ENCODE measurements at regions not wholly inside any gene's neighbourhood (a gene's known extent, or its start where the extent isn't known, plus 50 kb on each side); places are given as distances from the start of the nearest gene placed in this dataset.

DNA sequence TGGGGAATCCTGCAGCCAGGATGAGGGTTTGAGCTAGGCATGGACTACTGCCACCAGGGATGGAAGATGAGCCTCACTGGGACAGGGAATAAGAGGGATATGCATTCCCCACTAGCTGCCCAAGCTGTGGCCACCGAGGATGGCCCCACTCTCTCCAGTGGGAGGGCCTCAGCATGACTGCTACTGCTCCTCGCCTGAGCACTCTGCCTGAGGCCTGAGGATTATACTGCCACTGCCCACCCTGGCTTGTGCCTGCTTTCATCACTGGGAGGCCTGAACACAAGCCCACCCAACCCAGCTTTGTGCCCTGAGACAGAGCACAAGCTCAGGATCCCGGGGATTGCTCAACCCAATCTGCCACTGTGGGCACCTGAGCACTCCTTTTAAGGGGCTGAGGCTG lies 425.6 kb downstream of the RASEF start:
- no peak for TF ChIP-seq CTCF (IDR thresholded peaks at IDR 0.05; ENCODE audit: low read depth, low read length)
- no peak overlapping the region for H3K4me3 ChIP-seq (ENCODE audit: low read depth, low read length)

- no peak for TF ChIP-seq CTCF (IDR thresholded peaks at IDR 0.05; ENCODE audit: low read depth, low read length)
- H3K4me3 ChIP-seq (ENCODE audit: low read depth, low read length): no peak overlapping the region
Observed at GRCh38 chr9:82645600-82645999, 417.3 kb downstream of the RASEF start.

GRCh38 chr9:82650368-82650767 lies 412.6 kb downstream of the RASEF start:
- no peak for TF ChIP-seq CTCF (IDR thresholded peaks at IDR 0.05; ENCODE audit: low read depth, low read length)
- no peak overlapping the region for H3K4me3 ChIP-seq (ENCODE audit: low read depth, low read length)

- no peak overlapping the region for H3K4me3 ChIP-seq (ENCODE audit: low read depth, low read length)
- TF ChIP-seq CTCF (IDR thresholded peaks at IDR 0.05; ENCODE audit: low read depth, low read length): no peak
Observed at GRCh38 chr9:82651474-82651873, 411.5 kb downstream of the RASEF start.

DNA sequence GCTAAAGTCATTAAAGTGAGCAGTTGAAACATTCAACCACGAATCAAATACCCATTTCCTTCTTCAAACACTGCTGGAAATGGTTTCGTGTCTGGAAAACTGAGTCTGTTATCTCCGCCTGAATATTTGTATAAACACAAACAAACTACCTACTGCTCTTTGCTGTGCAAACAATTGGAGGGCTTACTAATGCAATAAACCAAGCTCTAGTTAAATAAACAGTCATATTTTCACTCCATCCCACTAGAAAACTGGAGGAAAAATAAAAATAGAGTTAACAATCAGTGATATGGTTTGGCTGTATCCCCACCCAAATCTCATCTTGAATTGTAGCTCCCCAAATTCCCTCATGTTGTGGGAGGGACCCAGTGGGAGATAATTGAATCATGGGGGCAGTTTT lies 397.6 kb downstream of the RASEF start:
- no peak overlapping the region for H3K4me3 ChIP-seq (ENCODE audit: low read depth, low read length)
- TF ChIP-seq CTCF (IDR thresholded peaks at IDR 0.05; ENCODE audit: low read depth, low read length): no peak

GRCh38 chr9:82668689-82669199 lies 394.2 kb downstream of the RASEF start:
- TF ChIP-seq CTCF (IDR thresholded peaks at IDR 0.05; ENCODE audit: low read depth, low read length): no peak

DNA sequence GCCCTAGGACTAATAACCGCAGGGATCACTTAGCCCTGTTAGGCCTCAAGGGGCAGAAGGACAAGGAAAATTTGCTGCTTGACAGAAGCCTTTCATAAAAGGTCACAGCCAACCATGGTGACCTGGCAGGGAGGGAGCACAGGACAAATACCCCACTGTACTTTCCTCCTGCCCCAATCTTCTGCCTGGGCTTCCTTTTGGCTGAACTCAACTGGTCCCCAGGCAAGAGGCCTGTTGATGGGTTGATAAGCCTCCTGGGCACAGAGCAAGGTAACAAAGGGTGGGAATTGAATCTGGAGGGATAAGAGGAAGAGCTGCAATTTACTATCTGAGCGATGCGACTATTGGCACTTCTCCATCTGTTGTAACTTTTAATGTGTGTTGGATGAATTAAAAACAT lies 392.9 kb downstream of the RASEF start:
- TF ChIP-seq CTCF (IDR thresholded peaks at IDR 0.05; ENCODE audit: low read depth, low read length): no peak
- no peak overlapping the region for H3K4me3 ChIP-seq (ENCODE audit: low read depth, low read length)

More at GRCh38 chr9:82668689-82669199, 394.2 kb downstream of the RASEF start:
- H3K4me3 ChIP-seq (ENCODE audit: low read depth, low read length): no peak overlapping the region

Measured in WI38 (cell line).